Activated CD4-positive, CD25-positive, alpha-beta regulatory T cell treated with anti-CD3 and anti-CD28 coated beads, Interleukin-2, amount 50 U/mL, for 24 hours (primary cell): ENCODE measurements at regions not wholly inside any gene's neighbourhood (a gene's known extent, or its start where the extent isn't known, plus 50 kb on each side); places are given as distances from the start of the nearest gene placed in this dataset.
"Not testable (repeated sequence)": the region's sequence is repeated elsewhere in the genome, so short reads cannot be mapped to it uniquely, and the experiment has no call there.

Experiments used
- ATAC-seq, 2 donors: fragments of 150-1000 bp; cut with Tn5 transposase; one replicate each; pipeline ENCODE4 v1.10.0; 2021; ENCODE audit warnings: mild to moderate bottlenecking in 1 of 2, moderate library complexity in 1 of 2

- no peak for ATAC-seq
These were observed 97.3 kb upstream of the SP4 start for GRCh38 chr7:21330462-21331178.

GRCh38 chr7:21334906-21335305, 93.0 kb upstream of the SP4 start:
- no peak for ATAC-seq

GRCh38 chr7:21336743-21337142, 91.1 kb upstream of the SP4 start:
- no peak for ATAC-seq

GRCh38 chr7:21338728-21339164, 89.1 kb upstream of the SP4 start:
- peak; percentile 94 to 96 for ATAC-seq

GRCh38 chr7:21344900-21345299, 83.0 kb upstream of the SP4 start:
- ATAC-seq, result not testable (repeated sequence)

- ATAC-seq, result no peak
These were observed 82.5 kb upstream of the SP4 start for GRCh38 chr7:21345361-21345760.

- no peak for ATAC-seq
These were observed 81.6 kb upstream of the SP4 start for GRCh38 chr7:21346297-21346696.

GRCh38 chr7:21352540-21353387, 75.1 kb upstream of the SP4 start:
- peak; percentile 69 to 72 for ATAC-seq

GRCh38 chr7:21353388-21353780, 74.5 kb upstream of the SP4 start:
- ATAC-seq, result no peak

- no peak for ATAC-seq
These were observed 73.6 kb upstream of the SP4 start for GRCh38 chr7:21354284-21354683.

- ATAC-seq, result peak; percentile 78 to 80
These were observed 72.4 kb upstream of the SP4 start for GRCh38 chr7:21355406-21355874.

- no peak for ATAC-seq
These were observed 71.3 kb upstream of the SP4 start for GRCh38 chr7:21356616-21357015.

GRCh38 chr7:21357151-21358097, 70.5 kb upstream of the SP4 start:
- ATAC-seq, result no peak

- no peak for ATAC-seq
These were observed 69.2 kb upstream of the SP4 start for GRCh38 chr7:21358648-21359047.

GRCh38 chr7:21359163-21359562, 68.7 kb upstream of the SP4 start:
- ATAC-seq, result no peak

GRCh38 chr7:21361413-21362125, 66.3 kb upstream of the SP4 start:
- ATAC-seq, result no peak

- ATAC-seq, result peak; percentile 82 to 87
These were observed 63.0 kb upstream of the SP4 start for GRCh38 chr7:21364801-21365271.

GRCh38 chr7:21365866-21366624, 61.8 kb upstream of the SP4 start:
- no peak for ATAC-seq

- ATAC-seq, result no peak
These were observed 60.8 kb upstream of the SP4 start for GRCh38 chr7:21367081-21367480.

- no peak for ATAC-seq
These were observed 60.3 kb upstream of the SP4 start for GRCh38 chr7:21367537-21367936.

- ATAC-seq, result no peak
These were observed 59.6 kb upstream of the SP4 start for GRCh38 chr7:21368317-21368716.
